Thyroid gland (tissue), 4 donors: ENCODE measurements at regions not wholly inside any gene's neighbourhood (a gene's known extent, or its start where the extent isn't known, plus 50 kb on each side); places are given as distances from the start of the nearest gene placed in this dataset.

Experiments
- POLR2A ChIP-seq, 2 donors: fragments of 450-650 bp; IDR thresholded peaks; one replicate each; pipeline ENCODE4 v1.6.1; 2017; ENCODE audit warnings: antibody characterized with exemption in 2 of 2, mild to moderate bottlenecking in 2 of 2, moderate library complexity in 1 of 2
- TF ChIP-seq, protein P1 (sequence below), 6 experiments: fragments of 200-600 bp in 3 of 6; fragments of 450-650 bp in 3 of 6; sonication (generic) in 3 of 6; IDR thresholded peaks; one replicate each; pipeline ENCODE4 v1.5.1; 2016 to 2019; ENCODE audit warnings: antibody characterized with exemption in 6 of 6, mild to moderate bottlenecking in 2 of 6, inconsistent platforms in 1 of 6, moderate library complexity in 1 of 6

DNA sequence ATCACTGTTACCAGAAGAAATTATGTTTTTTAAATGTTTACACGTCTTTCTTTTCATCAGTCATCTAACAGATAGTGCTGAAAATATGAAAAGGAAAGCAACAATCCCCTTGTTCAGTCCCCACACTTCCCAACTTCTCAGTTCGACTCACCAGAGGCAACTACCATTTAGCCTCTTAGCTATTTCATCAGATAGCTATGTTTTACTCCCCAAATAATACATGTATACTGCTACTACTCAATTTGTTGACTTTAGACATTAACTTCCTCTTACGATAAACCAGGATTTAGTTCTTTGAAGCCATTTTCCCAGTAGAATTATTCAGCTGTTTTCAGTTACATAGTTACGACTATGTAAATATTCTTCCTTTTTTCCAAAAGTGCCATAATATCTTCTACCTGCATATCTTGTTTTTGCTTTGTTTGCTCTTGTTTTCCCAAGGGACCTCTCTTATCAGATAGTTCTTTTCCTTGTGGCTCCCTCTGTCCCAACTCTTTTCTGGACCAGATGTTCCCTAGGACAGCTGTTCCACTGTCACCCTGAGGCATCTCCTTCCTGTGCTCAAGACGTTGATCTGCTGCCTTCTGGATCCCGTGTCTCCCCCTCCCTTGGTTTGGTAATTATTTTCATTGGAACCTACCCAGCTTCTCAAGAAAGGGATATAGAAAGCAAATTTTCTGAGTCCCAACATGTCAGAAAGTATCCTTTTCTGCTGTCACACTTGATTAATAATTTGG, 289.3 kb upstream of the TANK start:
- TF ChIP-seq, protein P1, sequence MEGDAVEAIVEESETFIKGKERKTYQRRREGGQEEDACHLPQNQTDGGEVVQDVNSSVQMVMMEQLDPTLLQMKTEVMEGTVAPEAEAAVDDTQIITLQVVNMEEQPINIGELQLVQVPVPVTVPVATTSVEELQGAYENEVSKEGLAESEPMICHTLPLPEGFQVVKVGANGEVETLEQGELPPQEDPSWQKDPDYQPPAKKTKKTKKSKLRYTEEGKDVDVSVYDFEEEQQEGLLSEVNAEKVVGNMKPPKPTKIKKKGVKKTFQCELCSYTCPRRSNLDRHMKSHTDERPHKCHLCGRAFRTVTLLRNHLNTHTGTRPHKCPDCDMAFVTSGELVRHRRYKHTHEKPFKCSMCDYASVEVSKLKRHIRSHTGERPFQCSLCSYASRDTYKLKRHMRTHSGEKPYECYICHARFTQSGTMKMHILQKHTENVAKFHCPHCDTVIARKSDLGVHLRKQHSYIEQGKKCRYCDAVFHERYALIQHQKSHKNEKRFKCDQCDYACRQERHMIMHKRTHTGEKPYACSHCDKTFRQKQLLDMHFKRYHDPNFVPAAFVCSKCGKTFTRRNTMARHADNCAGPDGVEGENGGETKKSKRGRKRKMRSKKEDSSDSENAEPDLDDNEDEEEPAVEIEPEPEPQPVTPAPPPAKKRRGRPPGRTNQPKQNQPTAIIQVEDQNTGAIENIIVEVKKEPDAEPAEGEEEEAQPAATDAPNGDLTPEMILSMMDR (IDR thresholded peaks at IDR 0.05) = no peak
- TF ChIP-seq POLR2A (IDR thresholded peaks at IDR 0.05) = no peak
